ENCODE measurements at regions not wholly inside any gene's neighbourhood (a gene's known extent, or its start where the extent isn't known, plus 50 kb on each side); places are given as distances from the start of the nearest gene placed in this dataset.

DNA sequence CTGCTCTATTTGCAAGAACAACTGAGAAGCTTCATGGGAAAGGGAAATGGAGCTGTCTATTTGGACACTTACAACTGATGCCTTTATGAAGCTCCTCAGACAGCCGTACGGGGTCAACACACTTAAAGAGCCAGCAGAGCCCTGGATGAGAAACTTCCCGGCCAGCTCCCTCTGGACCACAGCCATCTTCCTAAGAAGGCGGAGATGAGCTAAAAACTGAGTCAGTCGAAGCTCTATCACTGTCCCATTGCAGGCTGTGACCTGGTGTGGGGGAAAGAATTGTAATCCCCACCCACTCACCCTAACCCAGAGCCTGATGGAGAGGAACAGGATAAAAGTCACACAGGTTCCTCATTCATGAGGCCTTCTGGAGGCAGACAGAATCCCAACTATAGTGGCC, 360.4 kb upstream of the JARID2 start:
- TF ChIP-seq ZNF567 (CRISPR knock-in tag; IDR thresholded peaks at IDR 0.05; ENCODE audit: borderline replicate concordance) (no peak), MYNN (CRISPR knock-in tag; IDR thresholded peaks at IDR 0.05; ENCODE audit: low read depth) (no peak), ZZZ3 (CRISPR knock-in tag; IDR thresholded peaks at IDR 0.05; ENCODE audit: borderline replicate concordance) (no peak), SETDB1 (CRISPR knock-in tag; IDR thresholded peaks at IDR 0.05; ENCODE audit: borderline replicate concordance) (no peak), DMAP1 (CRISPR knock-in tag; IDR thresholded peaks at IDR 0.05) (no peak), ZNF3 (CRISPR knock-in tag; IDR thresholded peaks at IDR 0.05) (no peak), SUZ12 (IDR thresholded peaks at IDR 0.05; ENCODE audit: low read depth, low read length) (no peak), PRPF4 (IDR thresholded peaks at IDR 0.05; ENCODE audit: low read depth, low read length, poor library complexity, severe bottlenecking) (no peak), MAFK (conservative IDR thresholded peaks at IDR 0.05 in 1 of 2, IDR thresholded peaks at IDR 0.05 in 1 of 2; ENCODE audit: low read length in 2 of 2) (no peak), ASH2L (IDR thresholded peaks at IDR 0.05; ENCODE audit: insufficient read length, low read depth, low read length) (no peak), HNRNPLL (IDR thresholded peaks at IDR 0.05; ENCODE audit: low read depth, low read length, poor library complexity, severe bottlenecking) (no peak), POLR2A (IDR thresholded peaks at IDR 0.05; ENCODE audit: insufficient read depth in 1 of 2, low read depth in 2 of 2, low read length in 2 of 2) (no peak)
- TF ChIP-seq, protein P1, sequence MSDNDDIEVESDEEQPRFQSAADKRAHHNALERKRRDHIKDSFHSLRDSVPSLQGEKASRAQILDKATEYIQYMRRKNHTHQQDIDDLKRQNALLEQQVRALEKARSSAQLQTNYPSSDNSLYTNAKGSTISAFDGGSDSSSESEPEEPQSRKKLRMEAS (IDR thresholded peaks at IDR 0.05), result no peak
- TF ChIP-seq, protein P2, sequence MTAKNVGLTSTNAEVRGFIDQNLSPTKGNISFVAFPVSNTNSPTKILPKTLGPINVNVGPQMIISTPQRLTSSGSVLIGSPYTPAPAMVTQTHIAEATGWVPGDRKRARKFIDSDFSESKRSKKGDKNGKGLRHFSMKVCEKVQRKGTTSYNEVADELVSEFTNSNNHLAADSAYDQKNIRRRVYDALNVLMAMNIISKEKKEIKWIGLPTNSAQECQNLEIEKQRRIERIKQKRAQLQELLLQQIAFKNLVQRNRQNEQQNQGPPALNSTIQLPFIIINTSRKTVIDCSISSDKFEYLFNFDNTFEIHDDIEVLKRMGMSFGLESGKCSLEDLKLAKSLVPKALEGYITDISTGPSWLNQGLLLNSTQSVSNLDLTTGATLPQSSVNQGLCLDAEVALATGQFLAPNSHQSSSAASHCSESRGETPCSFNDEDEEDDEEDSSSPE (CRISPR knock-in tag; IDR thresholded peaks at IDR 0.05), result no peak

Measured in HepG2 (cell line).